Endothelial cell (in vitro differentiated cells): ENCODE measurements at regions not wholly inside any gene's neighbourhood (a gene's known extent, or its start where the extent isn't known, plus 50 kb on each side); places are given as distances from the start of the nearest gene placed in this dataset.
A peak's percentile ranks its signal among the peaks of the same experiment; 100 is the strongest.
"Not testable (repeated sequence)": the region's sequence is repeated elsewhere in the genome, so short reads cannot be mapped to it uniquely, and the experiment has no call there.

Source experiments
- DNase-seq: peaks from one replicate; pipeline ENCODE4 v3.0.0; 2021; ENCODE audit warnings: low spot score
- H3K27ac Mint-ChIP-seq: one replicate; pipeline ENCODE4 v1.8.0; 2021; ENCODE audit warnings: mixed read lengths, inconsistent platforms; ENCODE audit not compliant: unreplicated experiment
- H3K27me3 Mint-ChIP-seq: one replicate; pipeline ENCODE4 v1.8.0; 2021; ENCODE audit warnings: mild to moderate bottlenecking, moderate library complexity, mixed read lengths, inconsistent platforms; ENCODE audit not compliant: unreplicated experiment
- H3K36me3 Mint-ChIP-seq: one replicate; pipeline ENCODE4 v1.8.0; 2021; ENCODE audit warnings: mild to moderate bottlenecking, low read depth, mixed read lengths, inconsistent platforms; ENCODE audit not compliant: unreplicated experiment
- H3K4me1 Mint-ChIP-seq: one replicate; pipeline ENCODE4 v1.8.0; 2021; ENCODE audit warnings: mild to moderate bottlenecking, mixed read lengths, inconsistent platforms; ENCODE audit not compliant: unreplicated experiment
- H3K4me3 Mint-ChIP-seq: one replicate; pipeline ENCODE4 v1.8.0; 2021; ENCODE audit warnings: mild to moderate bottlenecking, mixed read lengths, inconsistent platforms; ENCODE audit not compliant: unreplicated experiment
- H3K9me3 Mint-ChIP-seq: one replicate; pipeline ENCODE4 v1.8.0; 2021; ENCODE audit warnings: mixed read lengths, inconsistent platforms; ENCODE audit not compliant: unreplicated experiment
- CTCF ChIP-seq: fragments of 200-600 bp; sonication (generic); IDR thresholded peaks from one replicate; pipeline ENCODE4 v1.5.0; 2021; ENCODE audit warnings: antibody characterized with exemption; ENCODE audit not compliant: unreplicated experiment

GRCh38 chr7:152924826-152925411, 165.4 kb downstream of the ACTR3B start:
- Mint-ChIP-seq H3K36me3 (no peaks in the 10 kb centered on the region), H3K27ac (no peak overlapping the region), H3K9me3 (no peaks in the 10 kb centered on the region), H3K4me3 (peak overlapping the region; percentile 87), H3K27me3 (peaks cover 3% of the 10 kb centered on the region), H3K4me1 (no peaks in the 10 kb centered on the region)
- no peak for TF ChIP-seq CTCF
- peak; percentile 19 for DNase-seq

GRCh38 chr7:152925412-152926147, 166.0 kb downstream of the ACTR3B start:
- Mint-ChIP-seq H3K9me3 (no peaks in the 10 kb centered on the region), H3K27me3 (peaks cover 3% of the 10 kb centered on the region), H3K27ac (no peak overlapping the region), H3K4me3 (peak overlapping the region; percentile 87), H3K4me1 (no peaks in the 10 kb centered on the region), H3K36me3 (no peaks in the 10 kb centered on the region)
- no peak for TF ChIP-seq CTCF
- DNase-seq = peak; percentile 60

- H3K27ac Mint-ChIP-seq = no peak overlapping the region
- TF ChIP-seq CTCF = no peak
- no peaks in the 10 kb centered on the region for H3K36me3 Mint-ChIP-seq
- H3K4me1 Mint-ChIP-seq = no peaks in the 10 kb centered on the region
- no peak for DNase-seq
- H3K27me3 Mint-ChIP-seq = peaks cover 6% of the 10 kb centered on the region
- H3K9me3 Mint-ChIP-seq = no peaks in the 10 kb centered on the region
- H3K4me3 Mint-ChIP-seq = no peak overlapping the region
Measured at GRCh38 chr7:152931633-152932032, 172.1 kb downstream of the ACTR3B start.

GRCh38 chr7:152937282-152937681, 177.7 kb downstream of the ACTR3B start:
- Mint-ChIP-seq H3K36me3 (no peaks in the 10 kb centered on the region), H3K4me3 (no peak overlapping the region), H3K9me3 (no peaks in the 10 kb centered on the region), H3K4me1 (no peaks in the 10 kb centered on the region), H3K27ac (no peak overlapping the region), H3K27me3 (peaks cover 13% of the 10 kb centered on the region)
- DNase-seq = no peak
- TF ChIP-seq CTCF = no peak

- H3K27ac Mint-ChIP-seq, H3K4me3 Mint-ChIP-seq, H3K36me3 Mint-ChIP-seq, H3K9me3 Mint-ChIP-seq, DNase-seq, H3K27me3 Mint-ChIP-seq, H3K4me1 Mint-ChIP-seq: not testable (repeated sequence)
Measured at GRCh38 chr7:152946616-152947015, 187.1 kb downstream of the ACTR3B start.
